Activated T-cell treated with anti-CD3 and anti-CD28 coated beads, Interleukin-2, amount 50 U/mL, for 72 hours (primary cell): ENCODE measurements at regions not wholly inside any gene's neighbourhood (a gene's known extent, or its start where the extent isn't known, plus 50 kb on each side); places are given as distances from the start of the nearest gene placed in this dataset.
"Not testable (repeated sequence)": the region's sequence is repeated elsewhere in the genome, so short reads cannot be mapped to it uniquely, and the experiment has no call there.

Experiments
- ATAC-seq, 2 donors: fragments of 150-1000 bp; cut with Tn5 transposase; replicated peaks in 1 of 2; 2 replicates each; pipeline ENCODE4 v1.10.0; 2021; ENCODE audit warnings: moderate library complexity in 2 of 2, mild to moderate bottlenecking in 1 of 2
- DNase-seq, 2 donors: peaks; one replicate each; pipeline ENCODE4 v3.0.0; 2021 to 2022; ENCODE audit warnings: mixed read lengths in 1 of 2
- H3K27ac Mint-ChIP-seq: one replicate; pipeline ENCODE4 v1.8.0; 2022; ENCODE audit warnings: mild to moderate bottlenecking, moderate library complexity, mixed read lengths
- H3K27me3 Mint-ChIP-seq: one replicate; pipeline ENCODE4 v1.8.0; 2022; ENCODE audit warnings: low read depth, mixed read lengths
- H3K36me3 Mint-ChIP-seq, 2 donors: one replicate each; pipeline ENCODE4 v1.8.0; 2022; ENCODE audit warnings: mixed read lengths in 2 of 2, mild to moderate bottlenecking in 1 of 2; ENCODE audit not compliant: insufficient read depth in 2 of 2
- H3K4me1 Mint-ChIP-seq: one replicate; pipeline ENCODE4 v1.8.0; 2022; ENCODE audit warnings: low read depth, mixed read lengths
- H3K4me3 Mint-ChIP-seq, 2 donors: one replicate each; pipeline ENCODE4 v1.8.0; 2022; ENCODE audit warnings: mild to moderate bottlenecking in 2 of 2, mixed read lengths in 2 of 2, moderate library complexity in 2 of 2
- H3K9me3 Mint-ChIP-seq, 2 donors: one replicate each; pipeline ENCODE4 v1.8.0; 2022; ENCODE audit warnings: mixed read lengths in 2 of 2

DNA sequence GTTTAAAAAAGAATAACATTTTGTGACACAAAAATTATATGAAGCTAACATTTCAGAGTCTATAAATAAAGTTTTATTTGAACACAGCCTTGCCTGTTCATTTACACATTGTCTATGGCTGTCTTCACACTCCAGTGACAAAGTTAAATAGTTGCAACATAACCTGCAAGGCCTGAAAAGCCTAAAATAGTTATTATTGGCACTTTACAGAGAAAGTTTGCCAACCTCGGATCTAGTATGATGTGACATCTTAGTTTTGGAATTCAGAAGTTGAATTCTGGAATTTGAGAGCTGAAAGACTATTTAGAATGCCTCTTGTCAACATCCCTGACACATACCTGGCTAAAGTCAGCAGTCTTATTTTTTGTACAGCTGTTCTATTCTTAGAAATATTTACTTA is 68.3 kb downstream of the DYRK2 start:
- Mint-ChIP-seq H3K27ac (no peak overlapping the region), H3K27me3 (peaks cover 6% of the 10 kb centered on the region), H3K9me3 (no peaks in the 10 kb centered on the region), H3K4me3 (no peak overlapping the region), H3K4me1 (peaks cover 6% of the 10 kb centered on the region), H3K36me3 (no peaks in the 10 kb centered on the region)
- DNase-seq (no peak), ATAC-seq (no peak)

DNA sequence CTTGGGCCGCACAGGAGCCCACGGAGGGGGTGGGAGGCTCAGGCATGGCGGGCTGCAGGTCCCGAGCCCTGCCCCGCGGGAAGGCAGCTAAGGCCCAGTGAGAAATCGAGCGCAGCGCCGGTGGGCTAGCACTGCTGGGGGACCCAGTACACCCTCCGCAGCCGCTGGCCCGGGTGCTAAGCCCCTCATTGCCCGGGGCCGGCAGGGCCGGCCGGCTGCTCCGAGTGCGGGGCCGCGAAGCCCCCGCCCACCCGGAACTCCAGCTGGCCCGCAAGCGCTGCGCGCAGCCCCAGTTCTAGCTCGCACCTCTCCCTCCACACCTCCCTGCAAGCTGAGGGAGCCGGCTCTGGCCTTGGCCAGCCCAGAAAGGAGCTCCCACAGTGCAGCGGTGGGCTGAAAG is 70.8 kb downstream of the DYRK2 start:
- not testable (repeated sequence) for ATAC-seq, H3K36me3 Mint-ChIP-seq, H3K27me3 Mint-ChIP-seq, H3K9me3 Mint-ChIP-seq, H3K4me3 Mint-ChIP-seq, DNase-seq, H3K27ac Mint-ChIP-seq, H3K4me1 Mint-ChIP-seq

DNA sequence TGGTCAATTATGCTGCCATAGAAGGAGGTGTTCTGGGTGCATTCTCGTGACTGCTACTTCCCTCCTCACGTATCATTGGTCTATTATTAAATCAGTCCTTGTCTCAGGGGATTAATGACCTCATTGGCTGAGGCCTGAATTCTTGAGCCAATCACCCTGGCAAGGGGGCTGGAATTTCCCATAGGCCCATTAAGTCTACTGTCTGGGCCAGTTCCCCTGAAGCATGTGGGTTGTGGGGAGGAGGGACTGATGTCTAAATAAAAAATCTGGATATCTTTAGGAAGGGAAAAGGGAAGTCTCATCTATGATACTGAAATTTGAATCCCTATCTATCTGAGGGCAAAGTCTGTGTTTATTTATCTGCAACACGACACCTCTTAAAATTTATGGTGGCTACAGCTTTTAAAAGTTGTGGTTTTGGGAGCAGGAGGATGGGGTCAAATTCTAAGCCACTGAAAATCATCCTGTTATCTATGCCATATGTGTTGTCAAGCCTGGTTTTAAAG is 71.9 kb downstream of the DYRK2 start:
- H3K4me1 Mint-ChIP-seq, result no peaks in the 10 kb centered on the region

DNA sequence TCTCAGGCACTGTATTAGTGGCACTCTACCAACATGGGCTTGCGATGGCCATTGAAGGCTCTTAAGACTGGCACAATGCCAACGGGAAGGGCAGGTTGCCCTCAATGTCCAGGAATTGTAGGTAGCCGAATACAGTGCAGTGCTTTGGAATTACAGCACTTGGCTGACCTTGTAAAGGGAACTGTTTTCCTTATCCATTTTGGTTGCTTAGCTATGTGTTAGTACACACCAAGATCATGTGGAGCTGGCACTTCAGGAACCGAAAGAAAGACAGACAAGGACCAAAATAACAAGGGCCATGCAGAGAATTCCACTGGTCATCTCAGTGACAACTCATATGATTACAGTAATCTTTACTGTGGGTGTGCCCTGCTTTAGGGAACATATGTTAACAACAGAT is 72.7 kb downstream of the DYRK2 start:
- Mint-ChIP-seq H3K4me1 (no peaks in the 10 kb centered on the region), H3K4me3 (no peak overlapping the region), H3K27me3 (peaks cover 6% of the 10 kb centered on the region), H3K9me3 (no peaks in the 10 kb centered on the region), H3K27ac (no peak overlapping the region), H3K36me3 (no peaks in the 10 kb centered on the region)
- no peak for ATAC-seq
- no peak for DNase-seq

More for the DNA sequence above, 71.9 kb downstream of the DYRK2 start:
- H3K36me3 Mint-ChIP-seq, result no peaks in the 10 kb centered on the region
- ATAC-seq (no peak), DNase-seq (no peak)
- peaks cover 6% of the 10 kb centered on the region for H3K27me3 Mint-ChIP-seq
- H3K9me3 Mint-ChIP-seq, result no peaks in the 10 kb centered on the region
- no peak overlapping the region for H3K27ac Mint-ChIP-seq
- H3K4me3 Mint-ChIP-seq, result no peak overlapping the region

DNA sequence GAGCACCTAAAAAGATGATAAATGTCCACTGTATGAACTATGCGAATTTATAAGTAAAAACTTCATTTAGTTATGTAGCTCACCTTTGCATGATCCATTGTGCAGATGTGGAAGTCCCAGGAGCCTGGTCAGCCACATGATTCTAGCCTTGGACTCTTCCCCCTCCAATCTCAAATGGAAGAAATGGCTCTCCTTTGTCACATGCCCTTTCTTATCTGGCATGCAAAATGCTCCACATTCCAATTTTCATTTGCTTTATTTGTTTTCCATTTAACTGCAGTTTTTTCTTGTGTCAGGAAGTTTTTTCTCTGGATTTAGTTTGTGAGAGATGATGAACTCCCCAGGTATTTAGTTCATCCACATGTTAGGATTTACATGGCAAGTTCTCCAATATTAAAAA is 73.8 kb downstream of the DYRK2 start:
- H3K4me1 Mint-ChIP-seq, result no peaks in the 10 kb centered on the region

DNA sequence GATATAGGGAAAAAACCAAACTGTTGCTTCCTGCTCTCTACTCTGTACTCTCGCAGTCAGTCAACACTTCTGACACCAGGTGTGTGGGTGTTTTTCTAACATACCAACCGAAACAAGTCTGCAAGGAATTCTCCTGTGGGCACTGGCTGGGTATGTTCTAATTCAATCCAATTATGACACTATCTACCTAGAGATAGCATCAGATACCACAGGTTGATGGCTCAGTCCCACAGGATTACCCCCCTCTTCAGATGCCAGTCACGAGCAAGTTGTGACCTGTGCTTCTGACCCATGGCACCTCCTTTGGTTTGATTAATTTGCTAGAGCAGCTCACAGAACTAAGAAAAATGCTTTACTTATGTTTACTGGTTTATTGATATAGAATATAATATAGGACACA is 78.3 kb downstream of the DYRK2 start:
- ATAC-seq, result no peak
- Mint-ChIP-seq H3K9me3 (no peaks in the 10 kb centered on the region), H3K27ac (no peak overlapping the region), H3K4me1 (no peaks in the 10 kb centered on the region), H3K27me3 (no peaks in the 10 kb centered on the region), H3K4me3 (no peak overlapping the region), H3K36me3 (no peaks in the 10 kb centered on the region)
- no peak for DNase-seq

More for the DNA sequence above, 73.8 kb downstream of the DYRK2 start:
- DNase-seq (no peak), ATAC-seq (no peak)
- H3K4me3 Mint-ChIP-seq, result no peak overlapping the region
- H3K9me3 Mint-ChIP-seq, result no peaks in the 10 kb centered on the region
- H3K27me3 Mint-ChIP-seq, result peaks cover 6% of the 10 kb centered on the region
- H3K27ac Mint-ChIP-seq, result no peak overlapping the region
- no peaks in the 10 kb centered on the region for H3K36me3 Mint-ChIP-seq

DNA sequence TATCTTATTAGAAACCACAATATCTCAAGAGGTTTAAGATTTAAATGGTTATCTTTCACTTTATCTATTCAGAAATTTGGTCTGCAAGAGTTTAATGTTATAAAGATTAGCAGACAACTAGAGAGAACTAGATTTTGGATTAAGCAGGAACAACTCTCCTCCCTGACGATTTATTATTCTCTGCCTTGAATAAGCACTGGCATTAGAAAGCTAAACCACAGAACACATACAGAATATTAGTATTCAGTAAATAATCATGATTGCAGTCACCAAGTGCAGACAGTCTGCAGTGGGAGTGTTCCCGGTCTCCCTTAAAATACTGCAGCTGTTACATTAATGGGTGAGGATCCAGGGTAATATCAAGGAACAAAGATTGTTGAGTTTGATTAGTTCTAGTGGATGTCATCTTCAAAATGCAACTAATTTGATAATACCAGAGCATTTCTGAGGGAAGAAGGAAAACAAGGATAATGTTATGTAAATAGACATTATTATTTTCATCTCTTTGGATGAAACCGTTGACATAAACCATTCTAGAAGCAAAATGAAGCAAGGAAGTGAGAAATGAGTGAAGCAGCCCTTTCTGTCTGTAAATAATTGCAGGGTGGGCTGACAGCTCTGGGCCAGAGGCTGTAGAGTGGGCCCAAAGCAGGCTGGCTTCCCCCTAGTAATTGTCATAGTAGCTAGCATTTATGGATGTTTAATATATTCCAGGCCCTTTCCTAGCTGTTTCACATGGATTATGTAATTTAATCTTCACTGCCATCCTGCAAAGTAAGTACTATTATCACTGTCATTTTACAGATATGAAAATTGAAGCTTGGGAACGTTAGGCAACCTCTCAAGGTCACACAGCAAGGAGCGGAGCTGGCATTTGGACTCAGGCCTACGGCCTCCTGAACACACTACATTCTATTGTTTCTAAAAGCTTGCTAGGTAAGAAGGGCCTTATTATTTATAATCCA is 79.4 kb downstream of the DYRK2 start:
- Mint-ChIP-seq H3K27me3 (no peaks in the 10 kb centered on the region), H3K9me3 (no peaks in the 10 kb centered on the region), H3K4me1 (no peaks in the 10 kb centered on the region), H3K27ac (no peak overlapping the region), H3K4me3 (no peak overlapping the region), H3K36me3 (no peaks in the 10 kb centered on the region)
- ATAC-seq, result no peak
- no peak for DNase-seq

DNA sequence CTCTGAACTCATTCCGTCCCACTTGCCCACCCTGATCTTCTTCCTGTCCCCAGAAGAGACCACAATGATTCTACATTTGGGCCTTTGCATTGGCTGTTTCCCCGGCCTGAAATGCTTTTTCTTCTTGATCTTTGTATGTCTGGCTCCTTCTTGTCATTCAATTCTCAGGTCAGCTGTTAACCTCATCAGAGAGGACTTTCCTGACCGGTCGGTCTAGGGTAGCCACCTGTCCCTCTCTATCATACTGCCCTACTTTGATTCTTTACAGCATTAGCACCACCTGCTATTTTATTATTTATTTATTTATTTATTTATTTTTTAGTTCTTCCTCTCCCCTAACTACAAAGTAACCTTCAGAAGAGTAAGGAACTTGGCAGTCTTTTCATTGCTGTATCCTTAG is 84.3 kb downstream of the DYRK2 start:
- ATAC-seq, result no peak
- Mint-ChIP-seq H3K4me3 (no peak overlapping the region), H3K27ac (no peak overlapping the region), H3K36me3 (no peaks in the 10 kb centered on the region), H3K27me3 (peaks cover 4% of the 10 kb centered on the region), H3K4me1 (no peaks in the 10 kb centered on the region), H3K9me3 (no peaks in the 10 kb centered on the region)
- DNase-seq, result no peak

DNA sequence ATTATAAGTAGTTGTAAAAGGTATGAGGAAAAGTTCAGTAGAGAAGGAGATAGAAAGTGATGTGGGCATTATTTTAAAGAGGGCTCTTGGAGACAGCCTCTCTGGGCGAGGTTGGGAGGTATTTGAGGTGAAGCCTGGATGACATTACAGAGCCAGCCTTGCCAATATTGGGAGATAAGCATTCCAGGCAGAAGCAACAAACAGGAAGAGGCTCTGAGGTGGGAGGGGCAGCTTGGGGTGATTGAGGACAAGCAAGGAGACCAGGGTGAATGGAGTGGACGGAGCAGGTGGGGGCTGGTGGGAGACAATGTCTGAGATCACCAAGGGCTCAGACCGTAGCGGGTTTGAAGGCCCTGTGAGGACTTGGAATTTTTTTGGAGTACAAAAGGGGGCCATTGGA is 87.3 kb downstream of the DYRK2 start:
- Mint-ChIP-seq H3K9me3 (no peaks in the 10 kb centered on the region), H3K4me1 (no peaks in the 10 kb centered on the region), H3K27ac (no peak overlapping the region), H3K36me3 (no peaks in the 10 kb centered on the region), H3K4me3 (no peak overlapping the region), H3K27me3 (peaks cover 4% of the 10 kb centered on the region)
- DNase-seq (no peak), ATAC-seq (no peak)

DNA sequence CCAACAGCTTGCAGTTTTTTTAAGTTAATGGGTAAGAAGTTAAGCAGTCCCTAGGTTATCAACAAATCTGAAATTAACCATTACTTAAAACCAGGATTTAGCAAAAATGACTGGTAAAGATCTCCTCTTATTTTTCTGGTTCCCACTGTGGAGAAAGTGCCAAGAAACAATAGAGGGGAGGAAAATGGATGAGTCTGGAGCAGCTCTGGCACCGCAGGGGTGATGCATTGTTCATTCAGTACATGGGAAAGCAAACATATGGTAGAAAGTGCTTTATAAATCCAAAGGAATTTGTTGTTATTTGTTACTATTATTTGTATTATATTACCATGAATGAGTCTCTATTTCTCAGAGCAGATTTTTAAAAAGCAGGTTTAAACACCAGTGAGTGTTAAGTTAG is 92.2 kb downstream of the DYRK2 start:
- no peaks in the 10 kb centered on the region for H3K4me1 Mint-ChIP-seq
- H3K27me3 Mint-ChIP-seq, result peaks cover 4% of the 10 kb centered on the region
- no peaks in the 10 kb centered on the region for H3K36me3 Mint-ChIP-seq
- DNase-seq, result no peak
- ATAC-seq, result no peak
- no peaks in the 10 kb centered on the region for H3K9me3 Mint-ChIP-seq
- H3K27ac Mint-ChIP-seq, result no peak overlapping the region
- H3K4me3 Mint-ChIP-seq, result no peak overlapping the region

DNA sequence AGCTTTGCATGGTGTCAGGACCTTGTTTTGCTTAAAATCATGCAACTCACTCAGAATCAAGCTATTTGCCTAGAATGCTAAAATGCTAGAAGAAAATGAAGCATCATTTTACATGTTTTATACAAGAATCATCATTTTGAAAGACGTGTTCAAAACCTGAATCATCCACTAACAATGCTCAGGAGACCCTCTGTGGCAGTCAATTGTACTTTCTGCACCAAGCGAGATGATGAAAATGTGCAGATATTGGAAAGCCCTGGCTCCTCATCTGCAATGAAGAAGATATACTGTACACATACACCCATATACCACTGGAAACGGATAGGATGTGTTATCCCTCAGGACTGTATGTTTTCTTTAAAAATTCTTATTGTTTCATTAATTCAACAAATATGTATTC is 92.7 kb downstream of the DYRK2 start:
- Mint-ChIP-seq H3K36me3 (no peaks in the 10 kb centered on the region), H3K9me3 (peaks cover 0 to 4% of the 10 kb centered on the region in 2 donors), H3K4me1 (no peaks in the 10 kb centered on the region), H3K4me3 (no peak overlapping the region), H3K27ac (no peak overlapping the region), H3K27me3 (peaks cover 4% of the 10 kb centered on the region)
- ATAC-seq, result no peak
- no peak for DNase-seq

DNA sequence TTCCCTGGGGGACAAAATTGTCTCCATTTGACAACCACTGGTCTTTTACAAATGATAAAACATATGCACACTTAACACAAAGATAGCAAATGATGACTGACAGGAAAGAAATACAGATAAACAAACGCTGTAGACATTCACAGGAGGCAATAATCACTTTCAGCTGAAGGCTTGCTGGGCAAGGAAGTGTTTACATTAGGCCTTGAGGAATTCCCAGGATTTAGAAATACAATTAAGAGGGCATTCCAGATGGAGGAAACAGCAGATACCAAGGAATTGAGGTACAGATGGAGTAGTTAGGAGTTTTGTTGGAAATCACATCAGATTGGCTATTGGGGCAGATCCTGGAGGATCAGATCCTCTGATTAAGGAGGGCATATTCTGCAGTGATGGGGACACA is 93.9 kb downstream of the DYRK2 start:
- H3K9me3 Mint-ChIP-seq, result peaks cover 0 to 4% of the 10 kb centered on the region in 2 donors
- H3K27ac Mint-ChIP-seq, result no peak overlapping the region
- no peak for DNase-seq
- no peak overlapping the region for H3K4me3 Mint-ChIP-seq
- H3K27me3 Mint-ChIP-seq, result peaks cover 3% of the 10 kb centered on the region
- no peak for ATAC-seq
- no peaks in the 10 kb centered on the region for H3K4me1 Mint-ChIP-seq
- no peaks in the 10 kb centered on the region for H3K36me3 Mint-ChIP-seq

DNA sequence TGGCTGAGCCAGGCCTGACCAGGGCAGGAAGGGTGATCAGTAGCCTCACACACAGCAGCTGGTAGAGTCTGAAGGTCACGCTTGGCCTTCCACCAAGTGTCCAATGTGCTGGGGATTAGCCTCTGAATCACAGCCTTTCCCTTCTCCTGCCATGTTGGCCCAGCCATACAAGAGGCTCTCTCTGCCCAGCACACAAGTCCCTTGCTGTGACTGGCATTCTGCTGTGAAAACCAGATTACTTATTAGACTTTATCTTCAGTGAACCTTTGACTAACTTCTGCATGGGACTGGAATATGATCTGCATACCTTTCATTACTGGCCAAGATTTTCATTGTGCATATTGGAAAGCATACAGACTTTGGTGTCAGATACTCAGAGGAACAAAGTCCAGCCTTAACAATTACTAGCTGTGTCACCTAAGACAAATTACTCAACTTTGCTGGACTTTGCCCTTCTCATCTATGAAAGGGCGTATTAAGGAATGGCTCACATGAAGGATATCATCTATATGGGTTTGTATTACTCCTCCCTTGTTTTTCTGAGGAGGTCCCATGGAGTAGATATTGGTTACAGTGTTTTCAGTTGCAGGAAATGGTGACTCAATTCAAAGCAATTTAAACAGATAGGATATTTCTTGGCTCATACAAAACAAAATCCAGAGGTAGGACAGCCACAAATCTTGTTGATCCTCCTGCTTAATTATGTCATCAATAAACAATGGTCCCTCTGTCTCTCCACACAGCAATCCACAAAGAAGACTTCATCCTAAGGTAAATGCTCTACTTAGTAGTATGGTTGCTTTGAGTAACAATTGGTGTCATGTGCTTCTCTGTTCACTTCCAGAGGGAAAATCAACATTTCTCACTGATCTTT is 99.6 kb downstream of the DYRK2 start:
- no peaks in the 10 kb centered on the region for H3K4me1 Mint-ChIP-seq
- no peak for DNase-seq
- no peaks in the 10 kb centered on the region for H3K27me3 Mint-ChIP-seq
- H3K4me3 Mint-ChIP-seq, result no peak overlapping the region
- H3K9me3 Mint-ChIP-seq, result peaks cover 1 to 6% of the 10 kb centered on the region in 2 donors
- ATAC-seq, result no peak
- no peaks in the 10 kb centered on the region for H3K36me3 Mint-ChIP-seq
- no peak overlapping the region for H3K27ac Mint-ChIP-seq
